ENCODE measurements at regions not wholly inside any gene's neighbourhood (a gene's known extent, or its start where the extent isn't known, plus 50 kb on each side); places are given as distances from the start of the nearest gene placed in this dataset.

GRCh38 chr11:71191201-71191600 lies 61.2 kb downstream of the SHANK2 start:
- no peak overlapping the region for H3K18ac ChIP-seq (ENCODE audit: low read length)
- H3K79me2 ChIP-seq (ENCODE audit: control insufficient read depth, insufficient read depth, low read length) = no peaks in the 10 kb centered on the region
- H4K8ac ChIP-seq (ENCODE audit: low read depth, low read length) = no peak overlapping the region
- H4K5ac ChIP-seq (ENCODE audit: low read length) = no peak overlapping the region
- no peak overlapping the region for H3K56ac ChIP-seq (ENCODE audit: low read length)
- no peak overlapping the region for H2AK5ac ChIP-seq (ENCODE audit: low read length)
- H2BK120ac ChIP-seq (ENCODE audit: low read depth, low read length) = no peak overlapping the region
- H3K4me2 ChIP-seq (ENCODE audit: low read length) = no peak overlapping the region
- no peaks in the 10 kb centered on the region for H3K4me1 ChIP-seq (ENCODE audit: control insufficient read depth, low read depth, low read length)
- H3K4ac ChIP-seq (ENCODE audit: low read depth, low read length) = no peak overlapping the region
- no peaks in the 10 kb centered on the region for H3K79me1 ChIP-seq (ENCODE audit: low read length)
- no peaks in the 10 kb centered on the region for H3K36me3 ChIP-seq (ENCODE audit: control insufficient read depth, insufficient read depth, low read length)
- H3K23ac ChIP-seq (ENCODE audit: low read length) = no peak overlapping the region
- no peak overlapping the region for H3K27ac ChIP-seq (ENCODE audit: low read depth, low read length)
- H3K9ac ChIP-seq (ENCODE audit: low read length) = no peak overlapping the region
- H3K27me3 ChIP-seq (ENCODE audit: insufficient read depth, low read length, poor library complexity) = no peaks in the 10 kb centered on the region
- H2BK15ac ChIP-seq (replicated peaks; ENCODE audit: low read depth) = no peak overlapping the region
- no peak for DNase-seq
- no peak overlapping the region for H3K4me3 ChIP-seq (ENCODE audit: low read length)
- WGBS (ENCODE audit: extremely low coverage, insufficient coverage, low lambda C conversion rate) = no CpG with 5 or more reads among the region's 8 CpGs
- no peak overlapping the region for H2BK5ac ChIP-seq (ENCODE audit: low read length)

- no peak overlapping the region for H3K56ac ChIP-seq (ENCODE audit: low read length)
- no peaks in the 10 kb centered on the region for H3K4me1 ChIP-seq (ENCODE audit: control insufficient read depth, low read depth, low read length)
- H3K4me3 ChIP-seq (ENCODE audit: low read length) = no peak overlapping the region
- H3K9ac ChIP-seq (ENCODE audit: low read length) = no peak overlapping the region
- no CpG with 5 or more reads among the region's 14 CpGs for WGBS (ENCODE audit: extremely low coverage, insufficient coverage, low lambda C conversion rate)
- H3K4me2 ChIP-seq (ENCODE audit: low read length) = no peak overlapping the region
- H4K5ac ChIP-seq (ENCODE audit: low read length) = no peak overlapping the region
- no peak overlapping the region for H3K4ac ChIP-seq (ENCODE audit: low read depth, low read length)
- H3K27ac ChIP-seq (ENCODE audit: low read depth, low read length) = no peak overlapping the region
- no peak overlapping the region for H2BK5ac ChIP-seq (ENCODE audit: low read length)
- H4K8ac ChIP-seq (ENCODE audit: low read depth, low read length) = no peak overlapping the region
- H2BK15ac ChIP-seq (replicated peaks; ENCODE audit: low read depth) = no peak overlapping the region
- H3K79me2 ChIP-seq (ENCODE audit: control insufficient read depth, insufficient read depth, low read length) = no peaks in the 10 kb centered on the region
- H3K18ac ChIP-seq (ENCODE audit: low read length) = no peak overlapping the region
- no peak for DNase-seq
- H3K79me1 ChIP-seq (ENCODE audit: low read length) = no peaks in the 10 kb centered on the region
- no peak overlapping the region for H3K23ac ChIP-seq (ENCODE audit: low read length)
- H3K36me3 ChIP-seq (ENCODE audit: control insufficient read depth, insufficient read depth, low read length) = no peaks in the 10 kb centered on the region
- H2AK5ac ChIP-seq (ENCODE audit: low read length) = no peak overlapping the region
- H3K27me3 ChIP-seq (ENCODE audit: insufficient read depth, low read length, poor library complexity) = no peaks in the 10 kb centered on the region
- H2BK120ac ChIP-seq (ENCODE audit: low read depth, low read length) = no peak overlapping the region
Measured at GRCh38 chr11:71190551-71190950, 61.8 kb downstream of the SHANK2 start.

GRCh38 chr11:71189768-71190315 lies 62.5 kb downstream of the SHANK2 start:
- Histone ChIP-seq H4K5ac (ENCODE audit: low read length) (no peak overlapping the region), H3K23ac (ENCODE audit: low read length) (no peak overlapping the region), H3K27ac (ENCODE audit: low read depth, low read length) (no peak overlapping the region), H3K4me2 (ENCODE audit: low read length) (no peak overlapping the region), H3K56ac (ENCODE audit: low read length) (no peak overlapping the region), H3K4me1 (ENCODE audit: control insufficient read depth, low read depth, low read length) (no peaks in the 10 kb centered on the region), H2BK15ac (replicated peaks; ENCODE audit: low read depth) (no peak overlapping the region), H2BK120ac (ENCODE audit: low read depth, low read length) (no peak overlapping the region), H2AK5ac (ENCODE audit: low read length) (no peak overlapping the region), H3K4me3 (ENCODE audit: low read length) (no peak overlapping the region), H3K9ac (ENCODE audit: low read length) (no peak overlapping the region), H3K79me1 (ENCODE audit: low read length) (no peaks in the 10 kb centered on the region), H3K4ac (ENCODE audit: low read depth, low read length) (no peak overlapping the region), H3K36me3 (ENCODE audit: control insufficient read depth, insufficient read depth, low read length) (no peaks in the 10 kb centered on the region), H4K8ac (ENCODE audit: low read depth, low read length) (no peak overlapping the region), H3K27me3 (ENCODE audit: insufficient read depth, low read length, poor library complexity) (no peaks in the 10 kb centered on the region), H2BK5ac (ENCODE audit: low read length) (no peak overlapping the region), H3K79me2 (ENCODE audit: control insufficient read depth, insufficient read depth, low read length) (no peaks in the 10 kb centered on the region), H3K18ac (ENCODE audit: low read length) (no peak overlapping the region)
- no peak for DNase-seq
- WGBS (ENCODE audit: extremely low coverage, insufficient coverage, low lambda C conversion rate) = no CpG with 5 or more reads among the region's 14 CpGs

GRCh38 chr11:71188886-71189767 lies 63.2 kb downstream of the SHANK2 start:
- Histone ChIP-seq H3K79me1 (ENCODE audit: low read length) (no peaks in the 10 kb centered on the region), H3K4me2 (ENCODE audit: low read length) (no peak overlapping the region), H4K5ac (ENCODE audit: low read length) (no peak overlapping the region), H2AK5ac (ENCODE audit: low read length) (no peak overlapping the region), H2BK15ac (replicated peaks; ENCODE audit: low read depth) (no peak overlapping the region), H2BK5ac (ENCODE audit: low read length) (no peak overlapping the region), H3K9ac (ENCODE audit: low read length) (no peak overlapping the region), H4K8ac (ENCODE audit: low read depth, low read length) (no peak overlapping the region), H3K4me3 (ENCODE audit: low read length) (no peak overlapping the region), H3K27ac (ENCODE audit: low read depth, low read length) (no peak overlapping the region), H2BK120ac (ENCODE audit: low read depth, low read length) (no peak overlapping the region), H3K23ac (ENCODE audit: low read length) (no peak overlapping the region), H3K4me1 (ENCODE audit: control insufficient read depth, low read depth, low read length) (no peaks in the 10 kb centered on the region), H3K18ac (ENCODE audit: low read length) (no peak overlapping the region), H3K4ac (ENCODE audit: low read depth, low read length) (no peak overlapping the region), H3K27me3 (ENCODE audit: insufficient read depth, low read length, poor library complexity) (no peaks in the 10 kb centered on the region), H3K36me3 (ENCODE audit: control insufficient read depth, insufficient read depth, low read length) (no peaks in the 10 kb centered on the region), H3K79me2 (ENCODE audit: control insufficient read depth, insufficient read depth, low read length) (no peaks in the 10 kb centered on the region), H3K56ac (ENCODE audit: low read length) (no peak overlapping the region)
- WGBS (ENCODE audit: extremely low coverage, insufficient coverage, low lambda C conversion rate) = no CpG with 5 or more reads among the region's 20 CpGs
- no peak for DNase-seq

- Histone ChIP-seq H3K4me1 (ENCODE audit: control insufficient read depth, low read depth, low read length) (no peaks in the 10 kb centered on the region), H2AK5ac (ENCODE audit: low read length) (no peak overlapping the region), H3K18ac (ENCODE audit: low read length) (no peak overlapping the region), H3K9ac (ENCODE audit: low read length) (no peak overlapping the region), H3K4me2 (ENCODE audit: low read length) (no peak overlapping the region), H3K56ac (ENCODE audit: low read length) (no peak overlapping the region), H2BK15ac (replicated peaks; ENCODE audit: low read depth) (no peak overlapping the region), H3K27me3 (ENCODE audit: insufficient read depth, low read length, poor library complexity) (no peaks in the 10 kb centered on the region), H3K36me3 (ENCODE audit: control insufficient read depth, insufficient read depth, low read length) (no peaks in the 10 kb centered on the region), H2BK5ac (ENCODE audit: low read length) (no peak overlapping the region), H4K8ac (ENCODE audit: low read depth, low read length) (no peak overlapping the region), H4K5ac (ENCODE audit: low read length) (no peak overlapping the region), H3K4me3 (ENCODE audit: low read length) (no peak overlapping the region), H3K4ac (ENCODE audit: low read depth, low read length) (no peak overlapping the region), H3K27ac (ENCODE audit: low read depth, low read length) (no peak overlapping the region), H3K23ac (ENCODE audit: low read length) (no peak overlapping the region), H3K79me2 (ENCODE audit: control insufficient read depth, insufficient read depth, low read length) (no peaks in the 10 kb centered on the region), H3K79me1 (ENCODE audit: low read length) (no peaks in the 10 kb centered on the region), H2BK120ac (ENCODE audit: low read depth, low read length) (no peak overlapping the region)
- no CpG with 5 or more reads among the region's 8 CpGs for WGBS (ENCODE audit: extremely low coverage, insufficient coverage, low lambda C conversion rate)
- DNase-seq = no peak
Measured at GRCh38 chr11:71188073-71188472, 64.3 kb downstream of the SHANK2 start.

Data from mesendoderm (in vitro differentiated cells).